ENCODE measurements at regions not wholly inside any gene's neighbourhood (a gene's known extent, or its start where the extent isn't known, plus 50 kb on each side); places are given as distances from the start of the nearest gene placed in this dataset.

- in situ Hi-C loops (cut with HindIII; ENCODE audit: low pct_unique_long_range_greater_than_20kb, low sequenced_read_pairs), result no loop called here
- no TSS peak for BruUV-seq (replicated peaks)
Observed at GRCh38 chr13:76474966-76475365, 411.2 kb downstream of the KCTD12 start.

GRCh38 chr13:76474356-76474755 lies 411.8 kb downstream of the KCTD12 start:
- Histone ChIP-seq H3K4me1 (ENCODE audit: control insufficient read depth, insufficient read depth, low read length) (no peaks in the 10 kb centered on the region), H3K27ac (ENCODE audit: low read length) (no peak overlapping the region), H3K4me3 (ENCODE audit: low read depth in 2 of 2, low read length in 2 of 2) (no peak overlapping the region), H3K27me3 (ENCODE audit: control insufficient read depth, insufficient read depth, low read length) (no peaks in the 10 kb centered on the region; the same call in 1 of the 2 replicates), H3K36me3 (ENCODE audit: control insufficient read depth, insufficient read depth, low read length) (no peaks in the 10 kb centered on the region), H3K9me3 (ENCODE audit: control insufficient read depth, insufficient read depth, low read depth, low read length) (no peaks in the 10 kb centered on the region)
- BruUV-seq (replicated peaks), result no TSS peak
- no peak for ATAC-seq
- intact Hi-C loops (cut with micrococcal nuclease; ENCODE audit: unreplicated experiment), result loop anchor here (5.0 kb wide), 1 partner anchor 777 kb away; no protein-coding TSS in a partner anchor
- in situ Hi-C loops (cut with HindIII; ENCODE audit: low pct_unique_long_range_greater_than_20kb, low sequenced_read_pairs), result no loop called here
- CTCF ChIA-PET, result no interaction called here
- no peak for DNase-seq (ENCODE audit: low read depth, low spot score)
- POLR2A ChIA-PET, result no interaction called here
- TF ChIP-seq REST (IDR thresholded peaks at IDR 0.05; ENCODE audit: insufficient read depth in 1 of 2, low read depth in 2 of 2, low read length in 1 of 2) (no peak), CTCF (IDR thresholded peaks at IDR 0.05) (no peak), POLR2AphosphoS5 (IDR thresholded peaks at IDR 0.05; ENCODE audit: low read depth, low read length) (no peak), SIN3A (IDR thresholded peaks at IDR 0.05; ENCODE audit: borderline replicate concordance, insufficient read depth, low read depth, low read length) (no peak), TCF7L2 (IDR thresholded peaks at IDR 0.05; ENCODE audit: low read depth, low read length) (no peak)

More at GRCh38 chr13:76474966-76475365, 411.2 kb downstream of the KCTD12 start:
- Histone ChIP-seq H3K27ac (ENCODE audit: low read length) (no peak overlapping the region), H3K9me3 (ENCODE audit: control insufficient read depth, insufficient read depth, low read depth, low read length) (no peaks in the 10 kb centered on the region), H3K27me3 (ENCODE audit: control insufficient read depth, insufficient read depth, low read length) (no peaks in the 10 kb centered on the region; the same call in 1 of the 2 replicates), H3K4me3 (ENCODE audit: low read depth in 2 of 2, low read length in 2 of 2) (no peak overlapping the region), H3K36me3 (ENCODE audit: control insufficient read depth, insufficient read depth, low read length) (no peaks in the 10 kb centered on the region), H3K4me1 (ENCODE audit: control insufficient read depth, insufficient read depth, low read length) (no peaks in the 10 kb centered on the region)
- no peak for ATAC-seq
- ChIA-PET POLR2A (no interaction called here), CTCF (no interaction called here)
- DNase-seq (ENCODE audit: low read depth, low spot score), result no peak
- no peak for TF ChIP-seq CTCF (IDR thresholded peaks at IDR 0.05)
- no peak for TF ChIP-seq REST (IDR thresholded peaks at IDR 0.05; ENCODE audit: insufficient read depth in 1 of 2, low read depth in 2 of 2, low read length in 1 of 2)
- TF ChIP-seq TCF7L2 (IDR thresholded peaks at IDR 0.05; ENCODE audit: low read depth, low read length), result no peak
- no peak for TF ChIP-seq POLR2AphosphoS5 (IDR thresholded peaks at IDR 0.05; ENCODE audit: low read depth, low read length)
- TF ChIP-seq SIN3A (IDR thresholded peaks at IDR 0.05; ENCODE audit: borderline replicate concordance, insufficient read depth, low read depth, low read length), result no peak
- intact Hi-C loops (cut with micrococcal nuclease; ENCODE audit: unreplicated experiment), result loop anchor here (5.0 kb wide), 1 partner anchor 778 kb away; no protein-coding TSS in a partner anchor

Measured in Panc1 (cell line).